ENCODE measurements at regions not wholly inside any gene's neighbourhood (a gene's known extent, or its start where the extent isn't known, plus 50 kb on each side); places are given as distances from the start of the nearest gene placed in this dataset.

GRCh38 chr4:100895556-100896197, 377.9 kb upstream of the EMCN start:
- peak; percentile 43 for DNase-seq (ENCODE audit: low read depth)
- no peak for TF ChIP-seq CTCF (IDR thresholded peaks at IDR 0.05; ENCODE audit: insufficient read depth, low read depth, low read length)
- peak overlapping the region; percentile 38 for H3K4me3 ChIP-seq (ENCODE audit: low read depth, low read length)

GRCh38 chr4:100894339-100894870, 376.6 kb upstream of the EMCN start:
- no peak for TF ChIP-seq CTCF (IDR thresholded peaks at IDR 0.05; ENCODE audit: insufficient read depth, low read depth, low read length)
- H3K4me3 ChIP-seq (ENCODE audit: low read depth, low read length): no peak overlapping the region
- DNase-seq (ENCODE audit: low read depth): no peak

GRCh38 chr4:100891808-100892207, 374.0 kb upstream of the EMCN start:
- no peak overlapping the region for H3K4me3 ChIP-seq (ENCODE audit: low read depth, low read length)
- DNase-seq (ENCODE audit: low read depth): no peak
- TF ChIP-seq CTCF (IDR thresholded peaks at IDR 0.05; ENCODE audit: insufficient read depth, low read depth, low read length): no peak

- DNase-seq (ENCODE audit: low read depth): no peak
- TF ChIP-seq CTCF (IDR thresholded peaks at IDR 0.05; ENCODE audit: insufficient read depth, low read depth, low read length): no peak
- H3K4me3 ChIP-seq (ENCODE audit: low read depth, low read length): no peak overlapping the region
Observed at GRCh38 chr4:100889898-100890297, 372.1 kb upstream of the EMCN start.

- no peak for TF ChIP-seq CTCF (IDR thresholded peaks at IDR 0.05; ENCODE audit: insufficient read depth, low read depth, low read length)
- DNase-seq (ENCODE audit: low read depth): no peak
- H3K4me3 ChIP-seq (ENCODE audit: low read depth, low read length): no peak overlapping the region
Observed at GRCh38 chr4:100889401-100889800, 371.6 kb upstream of the EMCN start.

- TF ChIP-seq CTCF (IDR thresholded peaks at IDR 0.05; ENCODE audit: insufficient read depth, low read depth, low read length): no peak
- no peak for DNase-seq (ENCODE audit: low read depth)
- no peak overlapping the region for H3K4me3 ChIP-seq (ENCODE audit: low read depth, low read length)
Observed at GRCh38 chr4:100882661-100883060, 364.8 kb upstream of the EMCN start.

- H3K4me3 ChIP-seq (ENCODE audit: low read depth, low read length): no peak overlapping the region
- no peak for TF ChIP-seq CTCF (IDR thresholded peaks at IDR 0.05; ENCODE audit: insufficient read depth, low read depth, low read length)
- no peak for DNase-seq (ENCODE audit: low read depth)
Observed at GRCh38 chr4:100881283-100881682, 363.5 kb upstream of the EMCN start.

Measured in fibroblast of villous mesenchyme (primary cell).